SK-N-SH treated with all-trans-retinoic acid at 6 μM for 48 hours (cell line): ENCODE measurements at regions not wholly inside any gene's neighbourhood (a gene's known extent, or its start where the extent isn't known, plus 50 kb on each side); places are given as distances from the start of the nearest gene placed in this dataset.

Source experiments
- ATAC-seq: fragments of 200-7000 bp; cut with Tn5 transposase; 3 replicates; pipeline ENCODE4 v1.9.1; 2020; ENCODE audit warnings: mild to moderate bottlenecking, moderate library complexity
- BACH2 ChIP-seq: fragments of 250-450 bp; sonication (Bioruptor Pico); IDR thresholded peaks from 2 replicates; pipeline ENCODE4 v1.9.0; 2021; ENCODE audit warnings: mild to moderate bottlenecking, borderline replicate concordance
- CSDC2 ChIP-seq: fragments of 250-450 bp; sonication (Bioruptor Pico); IDR thresholded peaks from 2 replicates; pipeline ENCODE4 v1.5.0; 2020; ENCODE audit warnings: mild to moderate bottlenecking, moderate library complexity
- ESRRG ChIP-seq: fragments of 250-450 bp; sonication (Bioruptor Pico); IDR thresholded peaks from 2 replicates; pipeline ENCODE4 v1.6.1; 2021; ENCODE audit warnings: mild to moderate bottlenecking
- ISL1 ChIP-seq: fragments of 250-450 bp; sonication (Bioruptor Pico); IDR thresholded peaks from 2 replicates; pipeline ENCODE4 v2.1.2; 2022; ENCODE audit warnings: mild to moderate bottlenecking, moderate library complexity
- PPARA ChIP-seq: fragments of 250-450 bp; sonication (Bioruptor Pico); IDR thresholded peaks from 2 replicates; pipeline ENCODE4 v1.5.0; 2020; ENCODE audit warnings: mild to moderate bottlenecking, borderline replicate concordance
- TCF4 ChIP-seq: fragments of 250-450 bp; sonication (Bioruptor Pico); IDR thresholded peaks from 2 replicates; pipeline ENCODE4 v1.8.0; 2021; ENCODE audit warnings: mild to moderate bottlenecking, moderate library complexity, borderline replicate concordance
- TOX ChIP-seq: fragments of 250-450 bp; sonication (Bioruptor Pico); IDR thresholded peaks from 2 replicates; pipeline ENCODE4 v1.8.0; 2021; ENCODE audit warnings: mild to moderate bottlenecking, moderate library complexity, borderline replicate concordance
- ZFP30 ChIP-seq: fragments of 450-650 bp; formaldehyde crosslinking; IDR thresholded peaks from 2 replicates; pipeline ENCODE4 v1.5.0; 2022; ENCODE audit warnings: mild to moderate bottlenecking, moderate library complexity
- ZNF70 ChIP-seq: fragments of 450-650 bp; formaldehyde crosslinking; IDR thresholded peaks from 2 replicates; pipeline ENCODE4 v1.5.0; 2020; ENCODE audit warnings: mild to moderate bottlenecking, moderate library complexity
- ZNF8 ChIP-seq: fragments of 450-650 bp; formaldehyde crosslinking; IDR thresholded peaks from 2 replicates; pipeline ENCODE4 v1.5.0; 2020; ENCODE audit warnings: mild to moderate bottlenecking, moderate library complexity
- TF ChIP-seq, protein P1 (sequence below): fragments of 250-450 bp; sonication (Bioruptor Pico); IDR thresholded peaks from 2 replicates; pipeline ENCODE4 v1.8.0; 2021; ENCODE audit warnings: low read depth, mild to moderate bottlenecking, moderate library complexity, borderline replicate concordance
- TF ChIP-seq, protein P2 (sequence below): fragments of 250-450 bp; sonication (Bioruptor Pico); IDR thresholded peaks from 2 replicates; pipeline ENCODE4 v1.5.0; 2020; ENCODE audit warnings: mild to moderate bottlenecking, moderate library complexity
- TF ChIP-seq, protein P3 (sequence below): fragments of 250-450 bp; sonication (Bioruptor Pico); IDR thresholded peaks from 2 replicates; pipeline ENCODE4 v1.8.0; 2020; ENCODE audit warnings: mild to moderate bottlenecking, moderate library complexity, borderline replicate concordance
- TF ChIP-seq, protein P4 (sequence below): fragments of 250-450 bp; sonication (Bioruptor Pico); IDR thresholded peaks from 2 replicates; pipeline ENCODE4 v1.5.1; 2020; ENCODE audit warnings: low read depth, mild to moderate bottlenecking, moderate library complexity
- TF ChIP-seq, protein P5 (sequence below): fragments of 250-450 bp; sonication (Bioruptor Pico); IDR thresholded peaks from 2 replicates; pipeline ENCODE4 v1.5.1; 2021; ENCODE audit warnings: mild to moderate bottlenecking, moderate library complexity

DNA sequence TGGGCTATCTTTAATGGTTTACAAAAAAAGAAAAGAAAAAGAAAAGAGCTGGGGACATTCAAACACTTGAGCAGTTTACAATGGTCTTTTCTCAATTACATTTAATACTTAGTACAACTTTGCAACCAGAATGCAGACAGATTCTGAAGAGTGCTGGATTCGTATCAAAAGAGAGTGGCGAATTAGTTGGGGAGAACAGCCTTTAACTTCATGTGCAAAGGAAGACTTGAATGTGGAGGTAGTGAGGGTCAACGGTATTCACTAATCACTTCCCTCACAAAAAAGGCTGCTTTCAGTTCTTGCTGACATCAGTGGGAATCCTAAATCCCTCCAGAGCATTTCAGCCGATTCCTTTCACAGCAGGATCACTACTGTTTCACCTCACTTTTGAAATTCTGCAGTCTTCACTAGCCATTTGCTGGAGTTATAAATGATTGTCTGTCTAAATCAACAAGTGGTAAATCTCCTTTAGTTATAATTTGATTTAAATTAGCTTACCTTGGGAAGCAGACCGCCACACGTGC, 323.0 kb upstream of the SEMA6D start (continued):
- TF ChIP-seq, protein P1, sequence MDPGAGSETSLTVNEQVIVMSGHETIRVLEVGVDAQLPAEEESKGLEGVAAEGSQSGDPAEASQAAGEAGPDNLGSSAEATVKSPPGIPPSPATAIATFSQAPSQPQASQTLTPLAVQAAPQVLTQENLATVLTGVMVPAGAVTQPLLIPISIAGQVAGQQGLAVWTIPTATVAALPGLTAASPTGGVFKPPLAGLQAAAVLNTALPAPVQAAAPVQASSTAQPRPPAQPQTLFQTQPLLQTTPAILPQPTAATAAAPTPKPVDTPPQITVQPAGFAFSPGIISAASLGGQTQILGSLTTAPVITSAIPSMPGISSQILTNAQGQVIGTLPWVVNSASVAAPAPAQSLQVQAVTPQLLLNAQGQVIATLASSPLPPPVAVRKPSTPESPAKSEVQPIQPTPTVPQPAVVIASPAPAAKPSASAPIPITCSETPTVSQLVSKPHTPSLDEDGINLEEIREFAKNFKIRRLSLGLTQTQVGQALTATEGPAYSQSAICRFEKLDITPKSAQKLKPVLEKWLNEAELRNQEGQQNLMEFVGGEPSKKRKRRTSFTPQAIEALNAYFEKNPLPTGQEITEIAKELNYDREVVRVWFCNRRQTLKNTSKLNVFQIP (CRISPR knock-in tag), result no peak
- TF ChIP-seq, protein P2, sequence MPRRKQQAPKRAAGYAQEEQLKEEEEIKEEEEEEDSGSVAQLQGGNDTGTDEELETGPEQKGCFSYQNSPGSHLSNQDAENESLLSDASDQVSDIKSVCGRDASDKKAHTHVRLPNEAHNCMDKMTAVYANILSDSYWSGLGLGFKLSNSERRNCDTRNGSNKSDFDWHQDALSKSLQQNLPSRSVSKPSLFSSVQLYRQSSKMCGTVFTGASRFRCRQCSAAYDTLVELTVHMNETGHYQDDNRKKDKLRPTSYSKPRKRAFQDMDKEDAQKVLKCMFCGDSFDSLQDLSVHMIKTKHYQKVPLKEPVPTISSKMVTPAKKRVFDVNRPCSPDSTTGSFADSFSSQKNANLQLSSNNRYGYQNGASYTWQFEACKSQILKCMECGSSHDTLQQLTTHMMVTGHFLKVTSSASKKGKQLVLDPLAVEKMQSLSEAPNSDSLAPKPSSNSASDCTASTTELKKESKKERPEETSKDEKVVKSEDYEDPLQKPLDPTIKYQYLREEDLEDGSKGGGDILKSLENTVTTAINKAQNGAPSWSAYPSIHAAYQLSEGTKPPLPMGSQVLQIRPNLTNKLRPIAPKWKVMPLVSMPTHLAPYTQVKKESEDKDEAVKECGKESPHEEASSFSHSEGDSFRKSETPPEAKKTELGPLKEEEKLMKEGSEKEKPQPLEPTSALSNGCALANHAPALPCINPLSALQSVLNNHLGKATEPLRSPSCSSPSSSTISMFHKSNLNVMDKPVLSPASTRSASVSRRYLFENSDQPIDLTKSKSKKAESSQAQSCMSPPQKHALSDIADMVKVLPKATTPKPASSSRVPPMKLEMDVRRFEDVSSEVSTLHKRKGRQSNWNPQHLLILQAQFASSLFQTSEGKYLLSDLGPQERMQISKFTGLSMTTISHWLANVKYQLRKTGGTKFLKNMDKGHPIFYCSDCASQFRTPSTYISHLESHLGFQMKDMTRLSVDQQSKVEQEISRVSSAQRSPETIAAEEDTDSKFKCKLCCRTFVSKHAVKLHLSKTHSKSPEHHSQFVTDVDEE (CRISPR knock-in tag), result no peak
- TF ChIP-seq TOX (CRISPR knock-in tag) (no peak), ZNF8 (CRISPR knock-in tag) (no peak), PPARA (CRISPR knock-in tag) (no peak)
- TF ChIP-seq, all 23 proteins: peak for 0

DNA sequence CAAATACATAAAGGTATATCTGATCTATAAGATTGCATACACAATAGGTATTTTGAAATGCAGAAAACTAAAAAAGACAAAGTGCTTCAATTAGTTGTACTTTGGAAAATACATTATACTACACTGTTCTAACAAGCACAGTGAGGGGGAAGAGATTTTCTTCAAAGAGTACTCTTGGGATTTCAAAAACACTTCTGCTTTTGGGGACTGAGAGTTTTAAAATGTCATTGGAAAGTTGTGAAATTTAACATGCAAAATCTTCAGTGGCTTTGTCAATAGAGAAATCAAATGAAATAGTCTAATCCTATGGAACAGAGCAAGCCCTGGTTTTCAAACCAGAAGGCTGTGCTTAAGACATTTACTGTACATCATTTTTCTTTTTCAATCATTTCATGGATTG, 322.2 kb upstream of the SEMA6D start:
- no peak for TF ChIP-seq BACH2
- TF ChIP-seq ZNF8 (CRISPR knock-in tag), result no peak
- TF ChIP-seq, protein P2 (CRISPR knock-in tag), result no peak
- no peak for TF ChIP-seq ZNF70 (CRISPR knock-in tag)
- TF ChIP-seq, protein P3, sequence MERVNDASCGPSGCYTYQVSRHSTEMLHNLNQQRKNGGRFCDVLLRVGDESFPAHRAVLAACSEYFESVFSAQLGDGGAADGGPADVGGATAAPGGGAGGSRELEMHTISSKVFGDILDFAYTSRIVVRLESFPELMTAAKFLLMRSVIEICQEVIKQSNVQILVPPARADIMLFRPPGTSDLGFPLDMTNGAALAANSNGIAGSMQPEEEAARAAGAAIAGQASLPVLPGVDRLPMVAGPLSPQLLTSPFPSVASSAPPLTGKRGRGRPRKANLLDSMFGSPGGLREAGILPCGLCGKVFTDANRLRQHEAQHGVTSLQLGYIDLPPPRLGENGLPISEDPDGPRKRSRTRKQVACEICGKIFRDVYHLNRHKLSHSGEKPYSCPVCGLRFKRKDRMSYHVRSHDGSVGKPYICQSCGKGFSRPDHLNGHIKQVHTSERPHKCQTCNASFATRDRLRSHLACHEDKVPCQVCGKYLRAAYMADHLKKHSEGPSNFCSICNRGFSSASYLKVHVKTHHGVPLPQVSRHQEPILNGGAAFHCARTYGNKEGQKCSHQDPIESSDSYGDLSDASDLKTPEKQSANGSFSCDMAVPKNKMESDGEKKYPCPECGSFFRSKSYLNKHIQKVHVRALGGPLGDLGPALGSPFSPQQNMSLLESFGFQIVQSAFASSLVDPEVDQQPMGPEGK (CRISPR knock-in tag), result no peak
- TF ChIP-seq TOX (CRISPR knock-in tag), result no peak
- no peak for TF ChIP-seq CSDC2 (CRISPR knock-in tag)
- TF ChIP-seq, protein P4, sequence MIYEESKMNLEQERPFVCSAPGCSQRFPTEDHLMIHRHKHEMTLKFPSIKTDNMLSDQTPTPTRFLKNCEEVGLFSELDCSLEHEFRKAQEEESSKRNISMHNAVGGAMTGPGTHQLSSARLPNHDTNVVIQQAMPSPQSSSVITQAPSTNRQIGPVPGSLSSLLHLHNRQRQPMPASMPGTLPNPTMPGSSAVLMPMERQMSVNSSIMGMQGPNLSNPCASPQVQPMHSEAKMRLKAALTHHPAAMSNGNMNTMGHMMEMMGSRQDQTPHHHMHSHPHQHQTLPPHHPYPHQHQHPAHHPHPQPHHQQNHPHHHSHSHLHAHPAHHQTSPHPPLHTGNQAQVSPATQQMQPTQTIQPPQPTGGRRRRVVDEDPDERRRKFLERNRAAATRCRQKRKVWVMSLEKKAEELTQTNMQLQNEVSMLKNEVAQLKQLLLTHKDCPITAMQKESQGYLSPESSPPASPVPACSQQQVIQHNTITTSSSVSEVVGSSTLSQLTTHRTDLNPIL, result no peak
- TF ChIP-seq, protein P1 (CRISPR knock-in tag), result no peak
- no peak for TF ChIP-seq ZFP30
- TF ChIP-seq PPARA (CRISPR knock-in tag), result no peak
- TF ChIP-seq, protein P5, sequence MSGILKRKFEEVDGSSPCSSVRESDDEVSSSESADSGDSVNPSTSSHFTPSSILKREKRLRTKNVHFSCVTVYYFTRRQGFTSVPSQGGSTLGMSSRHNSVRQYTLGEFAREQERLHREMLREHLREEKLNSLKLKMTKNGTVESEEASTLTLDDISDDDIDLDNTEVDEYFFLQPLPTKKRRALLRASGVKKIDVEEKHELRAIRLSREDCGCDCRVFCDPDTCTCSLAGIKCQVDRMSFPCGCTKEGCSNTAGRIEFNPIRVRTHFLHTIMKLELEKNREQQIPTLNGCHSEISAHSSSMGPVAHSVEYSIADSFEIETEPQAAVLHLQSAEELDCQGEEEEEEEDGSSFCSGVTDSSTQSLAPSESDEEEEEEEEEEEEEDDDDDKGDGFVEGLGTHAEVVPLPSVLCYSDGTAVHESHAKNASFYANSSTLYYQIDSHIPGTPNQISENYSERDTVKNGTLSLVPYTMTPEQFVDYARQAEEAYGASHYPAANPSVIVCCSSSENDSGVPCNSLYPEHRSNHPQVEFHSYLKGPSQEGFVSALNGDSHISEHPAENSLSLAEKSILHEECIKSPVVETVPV, result no peak
- ATAC-seq, result no peak

DNA sequence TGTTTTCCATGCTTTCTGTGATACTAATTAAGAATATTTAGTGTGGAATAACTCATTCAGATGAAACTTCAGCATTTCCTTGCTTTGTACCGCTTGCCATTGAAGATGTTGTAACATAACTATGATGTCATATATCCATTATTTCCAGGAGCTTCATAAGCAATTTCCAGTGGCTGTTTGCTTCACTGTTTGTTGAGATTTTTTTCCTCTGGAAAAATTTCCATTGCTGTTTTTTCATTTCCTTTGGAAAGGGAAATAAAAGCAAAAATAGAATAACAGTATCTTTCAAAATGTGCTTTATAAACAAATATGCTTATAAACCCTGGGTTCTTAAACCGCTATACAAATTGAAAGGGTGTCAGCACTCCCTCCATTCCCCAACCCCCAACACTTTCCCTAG, 319.6 kb upstream of the SEMA6D start:
- no peak for ATAC-seq
- TF ChIP-seq ZNF8 (CRISPR knock-in tag) (no peak), TCF4 (CRISPR knock-in tag) (no peak), ESRRG (CRISPR knock-in tag) (no peak), CSDC2 (CRISPR knock-in tag) (no peak), ISL1 (CRISPR knock-in tag) (no peak), ZNF70 (CRISPR knock-in tag) (no peak)
- TF ChIP-seq, protein P1 (CRISPR knock-in tag), result no peak
- TF ChIP-seq, protein P2 (CRISPR knock-in tag), result no peak
